Natural killer cell (primary cell): ENCODE measurements at regions not wholly inside any gene's neighbourhood (a gene's known extent, or its start where the extent isn't known, plus 50 kb on each side); places are given as distances from the start of the nearest gene placed in this dataset.

Experiments
- ATAC-seq, 3 donors: fragments of 150-1000 bp in 2 of 3; fragments of 200-7000 bp in 1 of 3; cut with Tn5 transposase; 1 replicate in 1 of 3; 2 replicates in 2 of 3; pipeline ENCODE4 v1.10.0; 2021; ENCODE audit warnings: mild to moderate bottlenecking in 2 of 3, moderate library complexity in 2 of 3
- DNase-seq, 2 donors: peaks; one replicate each; pipeline versions ENCODE4 v3.0.0 to v3.0.0-alpha.2; 2013 to 2021; ENCODE audit warnings: mixed read lengths in 1 of 2
- H3K27ac ChIP-seq: one replicate; pipeline ENCODE4 v1.5.1; 2013; ENCODE audit warnings: mild to moderate bottlenecking, low read length
- H3K27me3 ChIP-seq: one replicate; pipeline ENCODE4 v1.6.1; 2013; ENCODE audit warnings: low read length; ENCODE audit not compliant: control insufficient read depth, insufficient read depth
- H3K36me3 ChIP-seq: one replicate; pipeline ENCODE4 v1.6.1; 2013; ENCODE audit warnings: low read length; ENCODE audit not compliant: control insufficient read depth, insufficient read depth
- H3K4me1 ChIP-seq: one replicate; pipeline ENCODE4 v1.6.1; 2013; ENCODE audit warnings: low read length; ENCODE audit not compliant: control insufficient read depth, insufficient read depth
- H3K4me3 ChIP-seq: one replicate; pipeline ENCODE4 v1.5.1; 2013; ENCODE audit warnings: low read length
- H3K9me3 ChIP-seq: one replicate; pipeline ENCODE4 v1.6.1; 2013; ENCODE audit warnings: low read length; ENCODE audit not compliant: control insufficient read depth, insufficient read depth
- H3K27ac Mint-ChIP-seq, 2 donors: one replicate each; pipeline ENCODE4 v1.8.0; 2022; ENCODE audit warnings: mild to moderate bottlenecking in 2 of 2, mixed read lengths in 2 of 2, moderate library complexity in 1 of 2
- H3K27me3 Mint-ChIP-seq, 2 donors: one replicate each; pipeline ENCODE4 v1.8.0; 2022; ENCODE audit warnings: low read depth in 2 of 2, mixed read lengths in 2 of 2
- H3K36me3 Mint-ChIP-seq: one replicate; pipeline ENCODE4 v1.8.0; 2022; ENCODE audit warnings: mixed read lengths
- H3K4me1 Mint-ChIP-seq, 2 donors: one replicate each; pipeline ENCODE4 v1.8.0; 2022; ENCODE audit warnings: mixed read lengths in 2 of 2
- H3K4me3 Mint-ChIP-seq: one replicate; pipeline ENCODE4 v1.8.0; 2022; ENCODE audit warnings: mild to moderate bottlenecking, moderate library complexity, mixed read lengths
- H3K9me3 Mint-ChIP-seq, 2 donors: one replicate each; pipeline ENCODE4 v1.8.0; 2022; ENCODE audit warnings: mixed read lengths in 2 of 2
- WGBS: methylation state at CpG from one replicate; pipeline ENCODE4 v1.1.7; 2013; ENCODE audit warnings: missing lambda C conversion rate; ENCODE audit not compliant: insufficient coverage; 5-methylcytosine and 5-hydroxymethylcytosine counted together
- intact Hi-C: fragments of 100-400 bp; cut with micrococcal nuclease; formaldehyde crosslinking; loops from one replicate; pipeline ENCODE4 v1.14.2; 2022
- TF ChIP-seq, protein P1 (sequence below): fragments of 200-600 bp; IDR thresholded peaks from one replicate; pipeline ENCODE4 v1.8.0; 2022; ENCODE audit warnings: antibody characterized with exemption

DNA sequence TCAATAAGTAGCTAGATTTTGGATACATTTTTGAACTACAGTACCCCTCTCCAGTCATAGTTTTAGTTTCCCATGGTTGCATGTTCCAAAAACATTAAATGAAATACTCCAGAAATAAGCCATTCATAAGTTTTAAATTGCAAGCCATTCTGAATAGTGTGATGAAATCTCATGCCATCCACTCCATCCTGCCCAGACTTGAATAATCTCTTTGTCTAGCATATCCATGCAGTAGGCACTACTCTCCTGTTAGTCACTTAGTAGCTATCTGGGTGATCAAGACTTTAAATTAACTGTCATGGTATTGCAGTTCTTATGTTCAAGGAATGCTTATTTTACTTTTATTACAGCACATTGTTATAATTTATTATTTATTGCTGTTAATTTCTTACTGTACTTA, 237.4 kb downstream of the SPANXN1 start:
- Histone ChIP-seq H3K27me3 (no peaks in the 10 kb centered on the region), H3K36me3 (no peaks in the 10 kb centered on the region), H3K4me3 (no peak overlapping the region), H3K27ac (no peak overlapping the region), H3K4me1 (no peaks in the 10 kb centered on the region), H3K9me3 (no peaks in the 10 kb centered on the region)
- TF ChIP-seq, protein P1, sequence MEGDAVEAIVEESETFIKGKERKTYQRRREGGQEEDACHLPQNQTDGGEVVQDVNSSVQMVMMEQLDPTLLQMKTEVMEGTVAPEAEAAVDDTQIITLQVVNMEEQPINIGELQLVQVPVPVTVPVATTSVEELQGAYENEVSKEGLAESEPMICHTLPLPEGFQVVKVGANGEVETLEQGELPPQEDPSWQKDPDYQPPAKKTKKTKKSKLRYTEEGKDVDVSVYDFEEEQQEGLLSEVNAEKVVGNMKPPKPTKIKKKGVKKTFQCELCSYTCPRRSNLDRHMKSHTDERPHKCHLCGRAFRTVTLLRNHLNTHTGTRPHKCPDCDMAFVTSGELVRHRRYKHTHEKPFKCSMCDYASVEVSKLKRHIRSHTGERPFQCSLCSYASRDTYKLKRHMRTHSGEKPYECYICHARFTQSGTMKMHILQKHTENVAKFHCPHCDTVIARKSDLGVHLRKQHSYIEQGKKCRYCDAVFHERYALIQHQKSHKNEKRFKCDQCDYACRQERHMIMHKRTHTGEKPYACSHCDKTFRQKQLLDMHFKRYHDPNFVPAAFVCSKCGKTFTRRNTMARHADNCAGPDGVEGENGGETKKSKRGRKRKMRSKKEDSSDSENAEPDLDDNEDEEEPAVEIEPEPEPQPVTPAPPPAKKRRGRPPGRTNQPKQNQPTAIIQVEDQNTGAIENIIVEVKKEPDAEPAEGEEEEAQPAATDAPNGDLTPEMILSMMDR: no peak
- intact Hi-C loops: no loop called here
- no peak for DNase-seq
- no peak for ATAC-seq
- Mint-ChIP-seq H3K4me3 (no peak overlapping the region), H3K27me3 (no peaks in the 10 kb centered on the region), H3K9me3 (peaks cover 2 to 23% of the 10 kb centered on the region in 2 donors), H3K36me3 (no peaks in the 10 kb centered on the region), H3K4me1 (no peaks in the 10 kb centered on the region), H3K27ac (no peak overlapping the region)

DNA sequence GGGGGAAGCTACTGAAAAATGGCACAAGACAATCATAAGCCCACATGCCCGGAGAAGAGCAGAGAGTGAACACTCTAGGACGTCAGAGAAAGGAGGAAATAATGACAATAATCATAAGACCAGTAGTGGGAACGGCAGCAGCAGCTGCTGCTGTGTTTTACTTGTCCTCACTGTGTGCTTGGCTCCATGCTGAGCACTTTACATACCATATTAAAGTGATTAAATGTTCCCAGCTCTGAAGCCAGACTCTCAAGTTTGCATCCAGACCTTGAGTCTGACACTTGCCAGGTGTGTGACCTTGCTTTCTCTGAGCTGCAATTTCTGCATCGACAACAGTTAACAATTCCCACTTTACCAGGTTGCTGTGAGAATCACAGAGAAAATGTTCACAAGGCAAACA, 255.4 kb downstream of the SPANXN1 start:
- H3K36me3 ChIP-seq: no peaks in the 10 kb centered on the region
- Mint-ChIP-seq H3K9me3 (peaks cover 0 to 13% of the 10 kb centered on the region in 2 donors), H3K27ac (no peak overlapping the region), H3K27me3 (no peaks in the 10 kb centered on the region), H3K4me3 (no peak overlapping the region), H3K36me3 (no peaks in the 10 kb centered on the region), H3K4me1 (no peaks in the 10 kb centered on the region)
- intact Hi-C loops: no loop called here
- H3K4me1 ChIP-seq: no peaks in the 10 kb centered on the region
- H3K9me3 ChIP-seq: peaks cover 4% of the 10 kb centered on the region
- DNase-seq (no peak), ATAC-seq (no peak)
- H3K27ac ChIP-seq: no peak overlapping the region
- WGBS: 63% methylated on average over 4 of the region's 4 CpGs
- no peaks in the 10 kb centered on the region for H3K27me3 ChIP-seq
- TF ChIP-seq, protein P1: no peak
- no peak overlapping the region for H3K4me3 ChIP-seq

DNA sequence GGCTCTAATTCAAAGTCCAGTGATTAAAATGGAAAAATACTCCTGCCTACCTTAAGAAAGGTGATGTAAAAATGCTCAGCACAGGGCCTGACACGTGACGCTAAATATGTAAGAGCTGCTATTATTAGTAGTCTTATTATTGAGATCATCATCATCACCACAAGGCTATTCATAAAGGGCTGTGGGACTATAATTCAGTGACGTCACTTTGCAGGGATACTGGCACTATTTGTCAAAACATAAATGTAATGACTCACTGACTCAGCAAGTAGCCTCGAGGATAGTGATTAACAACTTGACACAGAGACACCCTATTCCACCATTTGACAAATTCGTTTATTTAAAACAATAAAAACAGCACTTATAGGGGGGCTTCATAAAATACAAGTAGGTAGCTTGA, 258.9 kb downstream of the SPANXN1 start:
- Mint-ChIP-seq H3K36me3 (no peaks in the 10 kb centered on the region), H3K4me1 (no peaks in the 10 kb centered on the region), H3K27me3 (no peaks in the 10 kb centered on the region), H3K27ac (no peak overlapping the region), H3K9me3 (peaks cover 6 to 16% of the 10 kb centered on the region in 2 donors), H3K4me3 (no peak overlapping the region)
- 61% methylated on average over 3 of the region's 5 CpGs for WGBS
- Histone ChIP-seq H3K36me3 (no peaks in the 10 kb centered on the region), H3K27ac (no peak overlapping the region), H3K4me1 (no peaks in the 10 kb centered on the region), H3K4me3 (no peak overlapping the region), H3K9me3 (peaks cover 4% of the 10 kb centered on the region), H3K27me3 (no peaks in the 10 kb centered on the region)
- DNase-seq: no peak
- intact Hi-C loops: no loop called here
- ATAC-seq: no peak
- TF ChIP-seq, protein P1: no peak

DNA sequence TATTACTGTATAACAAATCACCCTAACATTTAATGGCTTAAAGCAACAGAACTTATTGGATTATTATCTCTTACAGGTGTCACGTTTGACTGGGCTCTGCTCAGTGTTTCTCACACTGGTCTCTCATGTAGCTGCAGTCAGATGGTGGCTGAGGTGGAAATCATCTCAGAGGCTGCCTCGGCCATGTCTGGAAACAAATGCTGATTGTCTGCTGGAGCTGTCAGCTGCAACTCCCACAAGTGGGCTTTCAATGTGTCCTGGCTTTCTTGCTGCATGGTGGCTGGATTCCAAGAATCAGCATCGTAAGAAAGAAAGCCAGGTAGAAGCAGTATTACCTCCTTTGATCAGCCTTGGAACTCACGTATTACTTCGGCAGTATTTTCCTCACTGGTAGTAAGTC, 277.6 kb downstream of the SPANXN1 start:
- Histone ChIP-seq H3K27me3 (no peaks in the 10 kb centered on the region), H3K4me1 (no peaks in the 10 kb centered on the region), H3K9me3 (no peaks in the 10 kb centered on the region), H3K27ac (no peak overlapping the region), H3K36me3 (no peaks in the 10 kb centered on the region), H3K4me3 (no peak overlapping the region)
- H3K36me3 Mint-ChIP-seq: no peaks in the 10 kb centered on the region
- peaks cover 2 to 17% of the 10 kb centered on the region in 2 donors for H3K9me3 Mint-ChIP-seq
- intact Hi-C loops: no loop called here
- 86% methylated on average over 5 of the region's 5 CpGs for WGBS
- H3K4me3 Mint-ChIP-seq: no peak overlapping the region
- no peak for ATAC-seq
- H3K27me3 Mint-ChIP-seq: no peaks in the 10 kb centered on the region
- TF ChIP-seq, protein P1: no peak
- DNase-seq: no peak
- no peaks in the 10 kb centered on the region for H3K4me1 Mint-ChIP-seq
- no peak overlapping the region for H3K27ac Mint-ChIP-seq
